Mesothelial cell of epicardium (in vitro differentiated cells): ENCODE measurements at regions not wholly inside any gene's neighbourhood (a gene's known extent, or its start where the extent isn't known, plus 50 kb on each side); places are given as distances from the start of the nearest gene placed in this dataset.

Experiments
- DNase-seq, 2 experiments: peaks; one replicate each; pipeline ENCODE4 v3.0.0; 2021; ENCODE audit warnings: low spot score in 2 of 2; ENCODE audit not compliant: unreplicated experiment in 2 of 2
- H3K27ac Mint-ChIP-seq: 2 replicates; pipeline ENCODE4 v1.8.0; 2021; ENCODE audit warnings: mixed read lengths
- H3K27me3 Mint-ChIP-seq: 2 replicates; pipeline ENCODE4 v1.8.0; 2021; ENCODE audit warnings: low read depth, mixed read lengths
- H3K36me3 Mint-ChIP-seq: 2 replicates; pipeline ENCODE4 v1.8.0; 2021; ENCODE audit warnings: mixed read lengths
- H3K4me1 Mint-ChIP-seq: 2 replicates; pipeline ENCODE4 v1.8.0; 2021; ENCODE audit warnings: mixed read lengths
- H3K4me3 Mint-ChIP-seq: 2 replicates; pipeline ENCODE4 v1.8.0; 2021; ENCODE audit warnings: mild to moderate bottlenecking, moderate library complexity, mixed read lengths
- H3K9me3 Mint-ChIP-seq: 2 replicates; pipeline ENCODE4 v1.8.0; 2021; ENCODE audit warnings: mixed read lengths
- CTCF ChIP-seq: fragments of 200-600 bp; sonication (generic); IDR thresholded peaks from one replicate; pipeline ENCODE4 v1.5.0; 2021; ENCODE audit warnings: antibody characterized with exemption; ENCODE audit not compliant: unreplicated experiment

DNA sequence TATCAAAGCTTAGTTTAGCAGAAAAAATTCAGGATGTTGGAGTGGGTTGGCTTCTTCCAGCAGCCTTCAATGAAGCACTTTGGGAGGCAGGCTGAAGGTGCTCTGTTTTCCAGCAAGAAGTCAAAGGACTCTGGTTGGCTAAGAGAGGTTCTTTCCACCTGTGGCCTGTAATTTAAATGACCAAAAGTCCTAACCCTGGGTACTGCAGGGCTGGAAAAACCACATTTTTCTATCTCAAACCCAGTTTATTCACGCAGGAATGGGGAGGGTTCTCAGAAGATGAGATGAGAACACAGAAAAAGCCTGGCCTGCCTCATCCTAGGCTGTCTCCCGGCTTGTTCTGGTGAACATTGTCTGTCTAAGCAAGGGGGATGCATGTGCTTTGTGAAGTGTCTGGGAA is 68.6 kb upstream of the ZFHX3 start:
- no peak overlapping the region for H3K4me3 Mint-ChIP-seq
- H3K4me1 Mint-ChIP-seq: peaks cover 12% of the 10 kb centered on the region
- no peak overlapping the region for H3K27ac Mint-ChIP-seq
- H3K27me3 Mint-ChIP-seq: no peaks in the 10 kb centered on the region
- no peaks in the 10 kb centered on the region for H3K36me3 Mint-ChIP-seq
- no peak for TF ChIP-seq CTCF
- DNase-seq: no peak
- H3K9me3 Mint-ChIP-seq: peaks cover 6% of the 10 kb centered on the region

DNA sequence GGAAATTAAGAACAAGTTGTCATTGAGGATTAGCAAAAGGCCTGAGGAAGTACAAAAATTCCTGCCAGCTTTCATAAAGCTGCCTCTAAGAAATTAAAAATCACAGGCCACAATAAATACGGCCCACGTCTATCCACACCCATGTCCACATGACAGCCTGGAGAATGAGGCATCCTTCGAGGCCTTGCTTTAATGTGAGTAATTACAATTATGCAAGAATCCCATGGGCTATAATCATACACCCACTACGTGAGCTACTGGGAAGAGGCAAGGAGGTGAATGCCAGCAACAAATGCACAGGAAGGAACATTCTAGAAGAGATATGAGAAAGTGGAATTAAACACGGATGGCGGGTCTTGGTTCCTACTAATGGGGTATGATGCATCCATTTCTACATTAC is 65.4 kb upstream of the ZFHX3 start:
- DNase-seq: no peak
- TF ChIP-seq CTCF: no peak
- no peaks in the 10 kb centered on the region for H3K36me3 Mint-ChIP-seq
- peaks cover 12% of the 10 kb centered on the region for H3K4me1 Mint-ChIP-seq
- no peak overlapping the region for H3K4me3 Mint-ChIP-seq
- H3K27ac Mint-ChIP-seq: peak overlapping the region; percentile 13
- peaks cover 6% of the 10 kb centered on the region for H3K9me3 Mint-ChIP-seq
- H3K27me3 Mint-ChIP-seq: no peaks in the 10 kb centered on the region

GRCh38 chr16:73108195-73108963 is 60.5 kb upstream of the ZFHX3 start:
- Mint-ChIP-seq H3K36me3 (no peaks in the 10 kb centered on the region), H3K27ac (no peak overlapping the region), H3K27me3 (no peaks in the 10 kb centered on the region), H3K4me1 (peaks cover 10% of the 10 kb centered on the region), H3K4me3 (no peak overlapping the region), H3K9me3 (no peaks in the 10 kb centered on the region)
- TF ChIP-seq CTCF: no peak
- no peak for DNase-seq

DNA sequence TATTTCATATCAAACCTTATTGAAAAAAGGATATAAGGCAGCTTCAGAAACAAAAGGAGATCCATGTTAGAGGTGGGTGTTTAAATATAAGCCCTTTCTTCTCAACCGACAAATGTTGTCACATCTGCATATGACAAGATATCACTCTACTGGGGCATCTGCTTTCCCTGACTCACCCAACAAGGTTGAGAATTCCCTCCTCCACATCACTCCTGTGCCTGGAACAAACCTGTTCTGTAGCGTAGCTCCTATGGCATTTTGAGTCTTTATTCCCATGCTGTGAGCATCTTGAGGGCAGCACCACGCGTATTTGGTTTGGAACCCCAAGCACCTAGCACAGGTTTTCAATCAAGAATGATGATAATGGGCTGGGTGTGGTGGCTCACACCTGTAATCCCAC is 59.4 kb upstream of the ZFHX3 start:
- no peak for TF ChIP-seq CTCF
- DNase-seq: no peak
- Mint-ChIP-seq H3K4me1 (peaks cover 3% of the 10 kb centered on the region), H3K9me3 (no peaks in the 10 kb centered on the region), H3K27ac (no peak overlapping the region), H3K4me3 (no peak overlapping the region), H3K36me3 (no peaks in the 10 kb centered on the region), H3K27me3 (no peaks in the 10 kb centered on the region)

DNA sequence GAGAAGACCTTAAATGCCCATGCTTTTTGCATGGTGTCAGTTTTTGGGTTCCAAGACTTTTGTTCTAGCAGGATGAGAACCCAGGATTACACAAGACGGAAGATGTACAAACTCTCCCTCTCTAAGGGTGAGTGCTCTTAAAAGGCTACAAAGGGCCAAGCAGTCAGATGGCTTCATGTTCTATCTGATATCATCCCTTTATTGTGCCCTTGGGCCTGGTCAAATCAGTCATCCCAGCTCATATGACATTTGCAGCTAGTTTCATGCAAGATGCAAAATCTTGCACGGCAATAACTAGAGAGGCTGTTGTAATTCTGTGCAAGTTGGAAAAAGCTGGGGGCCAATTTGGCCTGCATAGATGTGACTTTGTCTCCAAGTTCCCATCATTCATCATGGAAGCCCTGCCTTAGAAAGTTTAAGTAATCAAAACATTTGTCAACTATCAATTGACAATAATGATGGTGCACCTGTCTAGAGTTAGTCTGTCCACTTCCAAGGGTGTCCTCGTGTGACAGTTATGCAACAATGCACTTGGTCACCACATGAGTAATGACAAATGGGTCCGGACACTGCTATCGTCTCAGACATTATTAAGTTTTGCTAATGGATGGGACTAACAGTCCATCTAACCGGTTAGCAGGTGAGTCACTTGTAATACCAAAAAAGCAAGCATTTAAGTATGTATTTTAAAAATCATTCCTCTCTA is 58.6 kb upstream of the ZFHX3 start:
- no peak for TF ChIP-seq CTCF
- no peak overlapping the region for H3K4me3 Mint-ChIP-seq
- no peaks in the 10 kb centered on the region for H3K36me3 Mint-ChIP-seq
- no peaks in the 10 kb centered on the region for H3K9me3 Mint-ChIP-seq
- H3K27ac Mint-ChIP-seq: no peak overlapping the region
- no peak for DNase-seq
- H3K4me1 Mint-ChIP-seq: no peaks in the 10 kb centered on the region
- no peaks in the 10 kb centered on the region for H3K27me3 Mint-ChIP-seq
